ENCODE measurements at regions not wholly inside any gene's neighbourhood (a gene's known extent, or its start where the extent isn't known, plus 50 kb on each side); places are given as distances from the start of the nearest gene placed in this dataset.

DNA sequence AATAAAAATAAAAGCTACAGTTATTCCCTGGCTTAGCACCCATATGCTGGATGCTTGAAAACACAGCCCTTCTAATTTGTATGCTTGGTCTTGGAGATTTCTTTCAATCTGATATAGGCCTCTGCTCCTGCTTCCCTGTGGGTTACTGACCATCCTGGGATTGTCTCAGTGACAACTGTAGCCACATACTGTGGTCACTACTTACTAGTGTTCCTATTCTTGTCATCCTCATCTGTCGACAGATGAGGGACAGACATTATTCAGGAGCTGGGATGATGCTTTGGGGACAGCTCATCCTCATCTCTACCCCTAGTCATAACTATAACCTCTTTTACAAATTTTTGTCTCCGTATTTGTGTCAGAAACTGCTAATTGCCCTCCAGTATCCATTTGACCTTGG lies 388.9 kb upstream of the MAP3K7 start:
- FAIRE-seq (no peak), DNase-seq (no peak), ATAC-seq (no peak)
- Histone ChIP-seq H3K4me1 (no peaks in the 10 kb centered on the region), H3K9me3 (no peaks in the 10 kb centered on the region), H3K27me3 (no peaks in the 10 kb centered on the region), H3K36me3 (no peaks in the 10 kb centered on the region), H3K27ac (no peak overlapping the region), H3K4me3 (no peak overlapping the region)
- no peak for TF ChIP-seq CTCF (IDR thresholded peaks at IDR 0.05)
- WGBS, 2 donors, result 53 to 64% methylated on average over 2 of the region's 2 CpGs
- intact Hi-C loops (cut with DNase I), result no loop called here

DNA sequence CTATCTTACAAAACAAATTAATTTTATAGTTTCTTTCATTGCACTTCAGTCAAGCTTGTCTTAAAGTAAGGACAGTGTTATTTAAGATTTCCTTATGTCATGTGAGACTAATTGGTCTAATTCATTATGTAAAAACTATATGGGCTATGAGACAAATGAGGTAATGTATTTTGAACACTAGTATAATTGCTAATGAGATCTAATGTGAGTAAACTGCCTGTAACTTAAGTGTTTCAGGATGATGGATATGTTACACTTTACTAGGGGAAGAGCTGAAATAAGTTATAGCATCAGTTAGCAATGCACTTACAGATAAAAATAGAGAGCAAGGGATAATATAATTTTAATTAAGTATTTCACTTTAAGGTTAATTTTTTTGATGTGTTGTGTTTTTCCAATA lies 386.3 kb upstream of the MAP3K7 start:
- no peaks in the 10 kb centered on the region for H3K9me3 ChIP-seq
- DNase-seq (no peak), FAIRE-seq (no peak), ATAC-seq (no peak)
- intact Hi-C loops (cut with DNase I), result no loop called here
- TF ChIP-seq CTCF (IDR thresholded peaks at IDR 0.05), result no peak
- no peaks in the 10 kb centered on the region for H3K27me3 ChIP-seq
- H3K27ac ChIP-seq, result no peak overlapping the region
- no peaks in the 10 kb centered on the region for H3K4me1 ChIP-seq
- no peak overlapping the region for H3K4me3 ChIP-seq
- no peaks in the 10 kb centered on the region for H3K36me3 ChIP-seq

DNA sequence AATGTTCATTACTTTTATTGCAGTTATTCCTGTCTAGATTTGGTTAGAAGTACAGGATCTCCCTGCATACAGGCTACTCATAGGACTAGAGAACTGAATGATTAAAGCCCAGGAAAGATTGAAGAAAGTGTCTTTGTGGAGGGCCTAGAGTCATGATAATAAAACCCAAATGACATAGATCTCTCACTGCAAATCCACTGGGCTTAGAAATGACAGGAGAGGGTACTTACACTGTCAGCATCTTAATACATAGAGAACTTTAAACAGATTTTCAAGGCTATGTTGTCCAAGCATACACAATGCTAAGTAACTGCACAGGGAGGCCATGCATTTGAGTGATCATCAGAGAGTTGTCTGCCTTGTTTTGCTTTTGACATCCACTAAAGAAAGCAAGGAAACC lies 383.8 kb upstream of the MAP3K7 start:
- no peaks in the 10 kb centered on the region for H3K27me3 ChIP-seq
- no peak for DNase-seq
- H3K4me1 ChIP-seq, result no peaks in the 10 kb centered on the region
- no peak for ATAC-seq
- H3K9me3 ChIP-seq, result no peaks in the 10 kb centered on the region
- intact Hi-C loops (cut with DNase I), result no loop called here
- no peak for FAIRE-seq
- H3K4me3 ChIP-seq, result no peak overlapping the region
- H3K27ac ChIP-seq, result no peak overlapping the region
- H3K36me3 ChIP-seq, result no peaks in the 10 kb centered on the region
- no peak for TF ChIP-seq CTCF (IDR thresholded peaks at IDR 0.05)

DNA sequence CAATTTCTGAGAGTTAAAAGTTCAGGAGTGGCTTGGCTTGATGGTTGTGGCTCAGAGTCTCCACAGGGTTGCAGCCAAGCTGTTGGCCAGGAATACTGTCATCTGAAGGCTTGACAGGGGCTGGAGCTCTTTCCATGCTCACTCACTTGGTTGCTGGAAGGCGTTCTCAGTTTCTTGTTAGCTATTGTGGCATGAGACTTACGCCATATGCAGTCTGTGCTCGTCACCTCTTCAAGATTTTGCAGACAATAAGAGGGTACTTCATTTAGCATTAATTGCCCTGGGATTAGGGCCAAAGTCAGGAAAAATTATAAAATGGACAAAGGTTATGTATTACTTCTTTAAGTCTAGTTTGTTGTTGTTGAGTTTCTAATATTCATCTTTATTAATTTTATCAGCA lies 380.6 kb upstream of the MAP3K7 start:
- H3K9me3 ChIP-seq, result no peaks in the 10 kb centered on the region
- intact Hi-C loops (cut with DNase I), result no loop called here
- WGBS, 2 donors, result 70 to 73% methylated on average over 3 of the region's 3 CpGs
- no peak overlapping the region for H3K27ac ChIP-seq
- no peaks in the 10 kb centered on the region for H3K27me3 ChIP-seq
- ATAC-seq (no peak), FAIRE-seq (no peak), DNase-seq (no peak)
- no peak overlapping the region for H3K4me3 ChIP-seq
- H3K36me3 ChIP-seq, result no peaks in the 10 kb centered on the region
- no peak for TF ChIP-seq CTCF (IDR thresholded peaks at IDR 0.05)
- no peaks in the 10 kb centered on the region for H3K4me1 ChIP-seq

DNA sequence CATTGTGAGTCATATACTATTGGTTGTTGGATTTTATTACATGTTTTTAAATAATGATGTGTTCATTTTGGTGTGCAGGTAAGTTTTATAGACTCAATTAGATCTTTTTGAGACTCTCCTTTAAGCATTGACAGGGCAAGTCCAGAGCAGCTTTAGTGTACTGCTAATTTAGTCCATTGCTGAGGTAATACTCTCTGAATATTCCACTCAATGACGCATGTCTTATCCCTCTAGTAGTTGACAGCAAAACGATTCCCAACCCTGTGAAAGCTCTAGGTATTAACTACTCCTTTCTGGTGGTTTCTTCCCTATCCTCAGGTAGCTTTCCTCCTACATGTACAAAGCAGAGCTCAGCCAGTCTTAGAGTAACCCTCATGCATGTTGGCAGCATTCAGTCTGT lies 373.5 kb upstream of the MAP3K7 start:
- Histone ChIP-seq H3K27me3 (no peaks in the 10 kb centered on the region), H3K27ac (no peak overlapping the region), H3K9me3 (no peaks in the 10 kb centered on the region), H3K4me1 (no peaks in the 10 kb centered on the region), H3K4me3 (no peak overlapping the region), H3K36me3 (no peaks in the 10 kb centered on the region)
- intact Hi-C loops (cut with DNase I), result no loop called here
- no peak for TF ChIP-seq CTCF (IDR thresholded peaks at IDR 0.05)
- DNase-seq (no peak), FAIRE-seq (no peak), ATAC-seq (no peak)
- 51 to 64% methylated on average over 2 of the region's 2 CpGs for WGBS, 2 donors
